ENCODE measurements at regions not wholly inside any gene's neighbourhood (a gene's known extent, or its start where the extent isn't known, plus 50 kb on each side); places are given as distances from the start of the nearest gene placed in this dataset.
A peak's percentile ranks its signal among the peaks of the same experiment; 100 is the strongest.

DNA sequence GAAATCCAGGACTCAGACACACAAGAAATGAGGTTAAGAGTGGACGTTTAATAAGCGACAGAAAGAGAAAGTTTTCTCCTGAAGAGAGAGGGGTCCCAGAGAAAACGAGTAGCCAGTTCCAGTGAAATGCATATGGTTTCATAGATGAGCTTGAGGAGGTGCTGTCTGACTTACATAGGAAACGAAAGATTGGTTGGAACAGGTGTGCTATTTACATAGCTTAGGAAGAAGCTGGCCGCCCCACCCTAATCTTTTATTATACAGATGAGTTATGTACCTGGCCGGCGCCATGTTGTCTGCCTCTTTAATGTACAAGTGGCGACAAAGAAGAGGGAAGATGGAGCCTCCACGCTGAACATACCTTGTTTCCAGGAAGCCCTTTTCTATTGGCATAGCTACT lies 223.0 kb downstream of the SLC6A15 start:
- no peak for DNase-seq (ENCODE audit: low spot score)
- no CpG with 5 or more reads among the region's 9 CpGs for WGBS, 2 donors (ENCODE audit: extremely low coverage in 2 of 2, insufficient read length in 2 of 2, insufficient replicate concordance in 1 of 2)
- Histone ChIP-seq H3K9ac (ENCODE audit: low read depth, low read length, poor library complexity) (no peak overlapping the region), H3K14ac (ENCODE audit: low read length) (no peak overlapping the region), H2BK15ac (ENCODE audit: low read length) (no peak overlapping the region), H3K79me1 (ENCODE audit: low read depth, low read length) (no peaks in the 10 kb centered on the region), H3K27ac (replicated peaks; ENCODE audit: low read length) (no peak overlapping the region), H3K4me2 (ENCODE audit: insufficient read depth, low read length, poor library complexity, severe bottlenecking) (no peak overlapping the region), H4K91ac (ENCODE audit: low read depth, low read length, poor library complexity) (no peak overlapping the region), H3K18ac (ENCODE audit: low read length) (no peak overlapping the region), H3K4me3 (ENCODE audit: low read length in 2 of 2) (no peak overlapping the region), H2BK12ac (ENCODE audit: low read length) (no peak overlapping the region), H2BK5ac (ENCODE audit: low read length) (no peak overlapping the region), H3K9me3 (replicated peaks in 1 of 2; ENCODE audit: control insufficient read depth in 2 of 2, insufficient read depth in 1 of 2, low read depth in 1 of 2, low read length in 2 of 2) (no peaks in the 10 kb centered on the region), H2AK5ac (ENCODE audit: low read depth, low read length) (no peak overlapping the region), H4K8ac (ENCODE audit: low read depth, low read length) (no peak overlapping the region), H3K36me3 (replicated peaks in 1 of 2; ENCODE audit: control insufficient read depth in 2 of 2, insufficient read depth in 2 of 2, low read length in 2 of 2) (no peaks in the 10 kb centered on the region), H3K4me1 (ENCODE audit: control insufficient read depth in 2 of 2, insufficient read depth in 1 of 2, low read depth in 1 of 2, low read length in 2 of 2) (no peaks in the 10 kb centered on the region), H3K23ac (ENCODE audit: low read depth, low read length, poor library complexity) (no peak overlapping the region), H2BK120ac (ENCODE audit: low read depth, low read length) (no peak overlapping the region), H2AFZ (ENCODE audit: low read length) (peak overlapping the region; percentile 21), H3K27me3 (ENCODE audit: control insufficient read depth in 3 of 3, insufficient read depth in 3 of 3, low read depth in 1 of 3, low read length in 3 of 3) (no peaks in the 10 kb centered on the region), H3K4ac (ENCODE audit: low read length) (no peak overlapping the region)

DNA sequence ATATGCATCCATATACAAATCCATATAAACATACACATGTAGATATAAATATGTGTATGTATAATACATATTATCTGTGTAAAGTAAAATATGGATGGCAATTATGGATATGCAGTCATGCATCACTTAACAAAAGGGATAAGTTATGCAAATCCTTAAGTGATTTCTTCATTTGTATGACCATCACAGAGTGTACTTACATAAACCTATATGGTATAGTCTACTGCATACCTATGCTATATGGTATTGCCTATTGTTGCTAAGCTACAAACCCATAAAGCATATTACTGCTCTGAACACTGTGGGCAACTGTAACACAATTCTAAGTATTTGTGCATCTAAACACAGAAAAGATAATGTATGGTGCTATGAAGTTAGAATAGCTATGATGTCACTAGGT lies 227.2 kb downstream of the SLC6A15 start:
- Histone ChIP-seq H2BK120ac (ENCODE audit: low read depth, low read length) (no peak overlapping the region), H2BK5ac (ENCODE audit: low read length) (no peak overlapping the region), H3K4me3 (ENCODE audit: low read length in 2 of 2) (no peak overlapping the region), H3K23ac (ENCODE audit: low read depth, low read length, poor library complexity) (no peak overlapping the region), H2BK12ac (ENCODE audit: low read length) (no peak overlapping the region), H3K14ac (ENCODE audit: low read length) (no peak overlapping the region), H3K9ac (ENCODE audit: low read depth, low read length, poor library complexity) (no peak overlapping the region), H3K4ac (ENCODE audit: low read length) (no peak overlapping the region), H3K4me1 (ENCODE audit: control insufficient read depth in 2 of 2, insufficient read depth in 1 of 2, low read depth in 1 of 2, low read length in 2 of 2) (no peaks in the 10 kb centered on the region), H3K9me3 (replicated peaks in 1 of 2; ENCODE audit: control insufficient read depth in 2 of 2, insufficient read depth in 1 of 2, low read depth in 1 of 2, low read length in 2 of 2) (no peaks in the 10 kb centered on the region), H3K27me3 (ENCODE audit: control insufficient read depth in 3 of 3, insufficient read depth in 3 of 3, low read depth in 1 of 3, low read length in 3 of 3) (no peaks in the 10 kb centered on the region), H4K91ac (ENCODE audit: low read depth, low read length, poor library complexity) (no peak overlapping the region), H2BK15ac (ENCODE audit: low read length) (no peak overlapping the region), H4K8ac (ENCODE audit: low read depth, low read length) (no peak overlapping the region), H3K36me3 (replicated peaks in 1 of 2; ENCODE audit: control insufficient read depth in 2 of 2, insufficient read depth in 2 of 2, low read length in 2 of 2) (no peaks in the 10 kb centered on the region), H2AFZ (ENCODE audit: low read length) (no peak overlapping the region), H3K18ac (ENCODE audit: low read length) (no peak overlapping the region), H3K27ac (replicated peaks; ENCODE audit: low read length) (no peak overlapping the region), H3K4me2 (ENCODE audit: insufficient read depth, low read length, poor library complexity, severe bottlenecking) (no peak overlapping the region), H3K79me1 (ENCODE audit: low read depth, low read length) (no peaks in the 10 kb centered on the region), H2AK5ac (ENCODE audit: low read depth, low read length) (no peak overlapping the region)
- DNase-seq (ENCODE audit: low spot score): no peak

DNA sequence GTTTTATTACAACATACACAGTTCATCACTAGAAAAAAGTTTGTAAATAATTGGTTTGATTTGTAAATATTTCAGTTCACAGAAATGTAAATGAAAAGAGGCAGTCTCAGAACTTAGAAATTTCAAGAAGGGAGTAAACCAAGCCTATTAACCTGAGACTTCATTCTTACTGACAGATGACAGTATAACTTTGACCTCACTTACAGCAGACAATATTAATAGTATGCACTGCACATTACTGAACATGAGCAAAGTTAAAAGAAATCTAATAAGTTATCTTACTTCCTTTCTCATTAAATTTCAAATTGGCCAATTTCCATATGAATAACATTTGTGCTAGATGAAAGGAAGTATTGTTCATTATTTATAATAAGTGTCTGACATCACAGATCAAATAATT lies 235.8 kb downstream of the SLC6A15 start:
- Histone ChIP-seq H4K8ac (ENCODE audit: low read depth, low read length) (no peak overlapping the region), H2BK12ac (ENCODE audit: low read length) (no peak overlapping the region), H4K91ac (ENCODE audit: low read depth, low read length, poor library complexity) (no peak overlapping the region), H3K14ac (ENCODE audit: low read length) (no peak overlapping the region), H2AK5ac (ENCODE audit: low read depth, low read length) (no peak overlapping the region), H3K4me1 (ENCODE audit: control insufficient read depth in 2 of 2, insufficient read depth in 1 of 2, low read depth in 1 of 2, low read length in 2 of 2) (no peaks in the 10 kb centered on the region), H2BK15ac (ENCODE audit: low read length) (no peak overlapping the region), H3K23ac (ENCODE audit: low read depth, low read length, poor library complexity) (no peak overlapping the region), H3K4ac (ENCODE audit: low read length) (no peak overlapping the region), H3K4me3 (ENCODE audit: low read length in 2 of 2) (no peak overlapping the region), H3K27me3 (ENCODE audit: control insufficient read depth in 3 of 3, insufficient read depth in 3 of 3, low read depth in 1 of 3, low read length in 3 of 3) (no peaks in the 10 kb centered on the region), H3K79me1 (ENCODE audit: low read depth, low read length) (no peaks in the 10 kb centered on the region), H3K4me2 (ENCODE audit: insufficient read depth, low read length, poor library complexity, severe bottlenecking) (no peak overlapping the region), H3K27ac (replicated peaks; ENCODE audit: low read length) (no peak overlapping the region), H3K18ac (ENCODE audit: low read length) (no peak overlapping the region), H3K9ac (ENCODE audit: low read depth, low read length, poor library complexity) (no peak overlapping the region), H2BK120ac (ENCODE audit: low read depth, low read length) (no peak overlapping the region), H3K36me3 (replicated peaks in 1 of 2; ENCODE audit: control insufficient read depth in 2 of 2, insufficient read depth in 2 of 2, low read length in 2 of 2) (no peaks in the 10 kb centered on the region), H2AFZ (ENCODE audit: low read length) (no peak overlapping the region), H3K9me3 (replicated peaks in 1 of 2; ENCODE audit: control insufficient read depth in 2 of 2, insufficient read depth in 1 of 2, low read depth in 1 of 2, low read length in 2 of 2) (no peaks in the 10 kb centered on the region), H2BK5ac (ENCODE audit: low read length) (no peak overlapping the region)
- DNase-seq (ENCODE audit: low spot score): no peak

DNA sequence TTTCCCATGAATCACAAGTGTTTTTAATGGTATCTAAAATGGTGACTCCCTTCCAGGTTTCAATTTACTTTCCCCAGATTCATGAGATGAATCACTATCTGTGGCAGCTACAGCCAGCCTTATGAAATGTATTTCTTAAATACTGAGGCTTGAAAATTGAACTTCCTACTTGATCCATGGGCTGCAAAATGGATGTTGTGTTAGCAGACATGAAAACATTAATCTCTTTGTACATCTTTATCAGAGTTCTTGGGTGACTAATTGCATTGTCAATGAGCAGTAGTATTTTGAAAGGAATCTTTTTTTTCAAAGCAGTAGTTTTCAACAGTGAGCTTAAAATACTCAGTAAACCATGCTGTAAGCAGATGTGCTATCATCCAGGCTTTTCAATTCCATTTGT lies 250.8 kb downstream of the SLC6A15 start:
- H3K4me2 ChIP-seq (ENCODE audit: insufficient read depth, low read length, poor library complexity, severe bottlenecking): no peak overlapping the region
- H3K4ac ChIP-seq (ENCODE audit: low read length): no peak overlapping the region
- H3K27me3 ChIP-seq (ENCODE audit: control insufficient read depth in 3 of 3, insufficient read depth in 3 of 3, low read depth in 1 of 3, low read length in 3 of 3): no peaks in the 10 kb centered on the region
- H3K23ac ChIP-seq (ENCODE audit: low read depth, low read length, poor library complexity): no peak overlapping the region
- H2AK5ac ChIP-seq (ENCODE audit: low read depth, low read length): no peak overlapping the region
- H3K9ac ChIP-seq (ENCODE audit: low read depth, low read length, poor library complexity): no peak overlapping the region
- H3K14ac ChIP-seq (ENCODE audit: low read length): no peak overlapping the region
- no peak overlapping the region for H3K4me3 ChIP-seq (ENCODE audit: low read length in 2 of 2)
- no peak overlapping the region for H2AFZ ChIP-seq (ENCODE audit: low read length)
- no peak overlapping the region for H2BK12ac ChIP-seq (ENCODE audit: low read length)
- no peak overlapping the region for H3K27ac ChIP-seq (replicated peaks; ENCODE audit: low read length)
- H3K18ac ChIP-seq (ENCODE audit: low read length): no peak overlapping the region
- no peak overlapping the region for H2BK120ac ChIP-seq (ENCODE audit: low read depth, low read length)
- no peaks in the 10 kb centered on the region for H3K79me1 ChIP-seq (ENCODE audit: low read depth, low read length)
- no peak overlapping the region for H4K91ac ChIP-seq (ENCODE audit: low read depth, low read length, poor library complexity)
- no peak for DNase-seq (ENCODE audit: low spot score)
- no peaks in the 10 kb centered on the region for H3K36me3 ChIP-seq (replicated peaks in 1 of 2; ENCODE audit: control insufficient read depth in 2 of 2, insufficient read depth in 2 of 2, low read length in 2 of 2)
- H4K8ac ChIP-seq (ENCODE audit: low read depth, low read length): no peak overlapping the region
- no peak overlapping the region for H2BK5ac ChIP-seq (ENCODE audit: low read length)
- H3K4me1 ChIP-seq (ENCODE audit: control insufficient read depth in 2 of 2, insufficient read depth in 1 of 2, low read depth in 1 of 2, low read length in 2 of 2): peaks cover 0 to 2% of the 10 kb centered on the region in 2 donors
- no peak overlapping the region for H2BK15ac ChIP-seq (ENCODE audit: low read length)
- H3K9me3 ChIP-seq (replicated peaks in 1 of 2; ENCODE audit: control insufficient read depth in 2 of 2, insufficient read depth in 1 of 2, low read depth in 1 of 2, low read length in 2 of 2): no peaks in the 10 kb centered on the region

Measured in neuronal stem cell (in vitro differentiated cells).